Activated naive CD8-positive, alpha-beta T cell treated with anti-CD3 and anti-CD28 coated beads, Interleukin-2, amount 10 ng/mL, durations not matched to agents 7 days and 5 days (primary cell): ENCODE measurements at regions not wholly inside any gene's neighbourhood (a gene's known extent, or its start where the extent isn't known, plus 50 kb on each side); places are given as distances from the start of the nearest gene placed in this dataset.

Experiments
- ATAC-seq: fragments of 150-1000 bp; cut with Tn5 transposase; one replicate; pipeline ENCODE4 v1.10.0; 2021; ENCODE audit warnings: low read depth, moderate library complexity
- POLR2A ChIA-PET: fragments of 350-600 bp; sonication (Branson Sonifier 250); formaldehyde crosslinking; loops from one replicate; lab custom pipeline; 2021; ENCODE audit warnings: antibody characterized with exemption; lab: Charles Lee
- DNase-seq: peaks from one replicate; pipeline ENCODE4 v3.0.0; 2021
- H3K27ac Mint-ChIP-seq: one replicate; pipeline ENCODE4 v1.8.0; 2022; ENCODE audit warnings: mild to moderate bottlenecking, mixed read lengths
- H3K27me3 Mint-ChIP-seq: one replicate; pipeline ENCODE4 v1.8.0; 2022; ENCODE audit warnings: mild to moderate bottlenecking, moderate library complexity, mixed read lengths
- H3K36me3 Mint-ChIP-seq: one replicate; pipeline ENCODE4 v1.8.0; 2021; ENCODE audit warnings: mild to moderate bottlenecking, mixed read lengths
- H3K4me1 Mint-ChIP-seq: one replicate; pipeline ENCODE4 v1.8.0; 2021; ENCODE audit warnings: mixed read lengths
- H3K4me3 Mint-ChIP-seq: one replicate; pipeline ENCODE4 v1.8.0; 2022; ENCODE audit warnings: mild to moderate bottlenecking, moderate library complexity, mixed read lengths
- H3K9me3 Mint-ChIP-seq: one replicate; pipeline ENCODE4 v1.8.0; 2021; ENCODE audit warnings: mixed read lengths

GRCh38 chr10:128420623-128421022, 294.4 kb upstream of the MKI67 start:
- no peak for ATAC-seq
- no peaks in the 10 kb centered on the region for H3K36me3 Mint-ChIP-seq
- H3K27ac Mint-ChIP-seq, result no peak overlapping the region

GRCh38 chr10:128421371-128422160, 295.3 kb upstream of the MKI67 start:
- H3K36me3 Mint-ChIP-seq, result no peaks in the 10 kb centered on the region
- H3K9me3 Mint-ChIP-seq, result no peaks in the 10 kb centered on the region
- POLR2A ChIA-PET, result no interaction called here
- ATAC-seq, result no peak
- H3K27ac Mint-ChIP-seq, result no peak overlapping the region
- H3K4me3 Mint-ChIP-seq, result no peak overlapping the region
- H3K4me1 Mint-ChIP-seq, result no peaks in the 10 kb centered on the region
- DNase-seq, result no peak
- H3K27me3 Mint-ChIP-seq, result no peaks in the 10 kb centered on the region

More at GRCh38 chr10:128420623-128421022, 294.4 kb upstream of the MKI67 start:
- Mint-ChIP-seq H3K4me1 (no peaks in the 10 kb centered on the region), H3K27me3 (no peaks in the 10 kb centered on the region), H3K4me3 (no peak overlapping the region), H3K9me3 (no peaks in the 10 kb centered on the region)
- POLR2A ChIA-PET, result no interaction called here
- no peak for DNase-seq

GRCh38 chr10:128422190-128422589, 296.0 kb upstream of the MKI67 start:
- Mint-ChIP-seq H3K27ac (no peak overlapping the region), H3K9me3 (no peaks in the 10 kb centered on the region), H3K4me3 (no peak overlapping the region), H3K4me1 (no peaks in the 10 kb centered on the region), H3K27me3 (no peaks in the 10 kb centered on the region), H3K36me3 (no peaks in the 10 kb centered on the region)
- POLR2A ChIA-PET, result no interaction called here
- DNase-seq (no peak), ATAC-seq (no peak)

DNA sequence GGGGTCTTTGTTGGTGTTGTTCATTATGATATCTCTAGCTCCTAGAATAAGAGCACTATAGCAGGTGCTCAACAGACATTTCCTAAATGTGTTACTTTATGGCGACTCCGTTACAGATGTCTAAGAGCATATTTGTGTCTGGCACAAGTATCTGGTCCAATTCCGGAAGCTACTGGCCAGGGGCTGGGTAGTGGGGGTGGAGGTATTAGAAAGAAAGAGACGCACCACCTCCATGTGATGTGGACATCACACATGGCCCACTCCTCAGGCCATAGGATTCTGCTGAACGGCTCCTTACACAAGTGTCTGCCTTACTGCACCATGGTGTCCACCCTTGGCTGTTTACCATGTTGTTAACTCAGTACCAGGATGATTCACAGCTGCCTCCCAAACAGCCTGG, 296.8 kb upstream of the MKI67 start:
- Mint-ChIP-seq H3K36me3 (no peaks in the 10 kb centered on the region), H3K4me1 (no peaks in the 10 kb centered on the region), H3K9me3 (no peaks in the 10 kb centered on the region), H3K27ac (no peak overlapping the region), H3K4me3 (no peak overlapping the region), H3K27me3 (no peaks in the 10 kb centered on the region)
- DNase-seq (no peak), ATAC-seq (no peak)
- POLR2A ChIA-PET, result no interaction called here

- no peaks in the 10 kb centered on the region for H3K27me3 Mint-ChIP-seq
- H3K4me3 Mint-ChIP-seq, result no peak overlapping the region
- no peak for DNase-seq
- no peak overlapping the region for H3K27ac Mint-ChIP-seq
- POLR2A ChIA-PET, result no interaction called here
- H3K4me1 Mint-ChIP-seq, result no peaks in the 10 kb centered on the region
- no peak for ATAC-seq
- H3K36me3 Mint-ChIP-seq, result no peaks in the 10 kb centered on the region
- no peaks in the 10 kb centered on the region for H3K9me3 Mint-ChIP-seq
Observed at GRCh38 chr10:128429321-128429720, 303.1 kb upstream of the MKI67 start.

GRCh38 chr10:128429835-128430513, 303.8 kb upstream of the MKI67 start:
- Mint-ChIP-seq H3K27me3 (no peaks in the 10 kb centered on the region), H3K36me3 (no peaks in the 10 kb centered on the region), H3K9me3 (no peaks in the 10 kb centered on the region), H3K4me3 (no peak overlapping the region), H3K4me1 (no peaks in the 10 kb centered on the region), H3K27ac (no peak overlapping the region)
- POLR2A ChIA-PET, result no interaction called here
- DNase-seq (no peak), ATAC-seq (no peak)

DNA sequence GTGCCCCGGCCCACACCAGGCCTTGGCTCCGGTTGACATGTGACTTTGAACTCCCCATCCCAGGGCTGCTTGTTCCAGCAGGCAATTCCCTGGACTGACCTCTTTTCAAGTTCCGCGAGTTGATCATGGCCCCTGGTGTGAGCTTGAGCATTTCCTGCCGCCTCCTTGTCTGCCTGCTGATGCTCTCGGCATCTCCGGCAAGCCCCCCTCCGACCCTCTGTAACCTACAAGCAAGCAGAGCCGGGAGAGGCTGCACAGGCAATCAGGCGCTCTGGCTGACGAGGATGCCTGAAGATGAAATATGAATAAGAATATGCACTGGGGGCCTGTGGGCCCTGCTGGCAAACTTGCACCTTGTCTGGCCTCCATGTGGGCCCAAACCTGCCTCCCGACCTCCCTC, 304.9 kb upstream of the MKI67 start:
- Mint-ChIP-seq H3K4me1 (no peaks in the 10 kb centered on the region), H3K36me3 (no peaks in the 10 kb centered on the region), H3K4me3 (no peak overlapping the region), H3K27me3 (no peaks in the 10 kb centered on the region), H3K27ac (no peak overlapping the region), H3K9me3 (no peaks in the 10 kb centered on the region)
- DNase-seq, result no peak
- ATAC-seq, result no peak
- POLR2A ChIA-PET, result no interaction called here

- no peaks in the 10 kb centered on the region for H3K36me3 Mint-ChIP-seq
- no peaks in the 10 kb centered on the region for H3K4me1 Mint-ChIP-seq
- no peak overlapping the region for H3K4me3 Mint-ChIP-seq
- POLR2A ChIA-PET, result no interaction called here
- no peaks in the 10 kb centered on the region for H3K27me3 Mint-ChIP-seq
- H3K9me3 Mint-ChIP-seq, result no peaks in the 10 kb centered on the region
- no peak overlapping the region for H3K27ac Mint-ChIP-seq
- no peak for DNase-seq
- ATAC-seq, result no peak
Observed at GRCh38 chr10:128431506-128431905, 305.3 kb upstream of the MKI67 start.

DNA sequence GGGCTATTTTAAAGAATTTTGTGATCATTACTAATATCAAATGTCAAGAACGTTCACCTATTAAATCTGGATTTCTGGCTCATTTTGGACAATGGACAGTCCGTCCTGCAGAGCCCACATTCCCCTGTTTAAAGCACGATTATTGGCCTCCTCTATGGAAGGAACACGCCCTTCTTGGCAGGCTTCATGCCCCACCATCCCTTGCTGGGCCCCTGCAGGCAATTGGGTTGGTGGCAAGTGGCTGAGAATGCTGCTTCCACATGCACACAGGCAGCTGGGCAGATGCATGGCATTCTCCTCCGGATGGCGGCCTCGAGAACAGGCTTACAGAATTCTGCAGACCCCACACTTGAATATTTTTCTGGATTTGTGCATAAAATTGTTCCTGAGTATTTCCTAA, 305.8 kb upstream of the MKI67 start:
- DNase-seq (no peak), ATAC-seq (no peak)
- no peaks in the 10 kb centered on the region for H3K9me3 Mint-ChIP-seq
- POLR2A ChIA-PET, result no interaction called here
- no peak overlapping the region for H3K27ac Mint-ChIP-seq
- no peaks in the 10 kb centered on the region for H3K27me3 Mint-ChIP-seq
- H3K36me3 Mint-ChIP-seq, result no peaks in the 10 kb centered on the region
- no peak overlapping the region for H3K4me3 Mint-ChIP-seq
- H3K4me1 Mint-ChIP-seq, result no peaks in the 10 kb centered on the region

- H3K9me3 Mint-ChIP-seq, result no peaks in the 10 kb centered on the region
- H3K27ac Mint-ChIP-seq, result no peak overlapping the region
- H3K4me3 Mint-ChIP-seq, result no peak overlapping the region
- DNase-seq (no peak), ATAC-seq (no peak)
- POLR2A ChIA-PET, result no interaction called here
- H3K27me3 Mint-ChIP-seq, result no peaks in the 10 kb centered on the region
- H3K36me3 Mint-ChIP-seq, result no peaks in the 10 kb centered on the region
- no peaks in the 10 kb centered on the region for H3K4me1 Mint-ChIP-seq
Observed at GRCh38 chr10:128432423-128432822, 306.2 kb upstream of the MKI67 start.

DNA sequence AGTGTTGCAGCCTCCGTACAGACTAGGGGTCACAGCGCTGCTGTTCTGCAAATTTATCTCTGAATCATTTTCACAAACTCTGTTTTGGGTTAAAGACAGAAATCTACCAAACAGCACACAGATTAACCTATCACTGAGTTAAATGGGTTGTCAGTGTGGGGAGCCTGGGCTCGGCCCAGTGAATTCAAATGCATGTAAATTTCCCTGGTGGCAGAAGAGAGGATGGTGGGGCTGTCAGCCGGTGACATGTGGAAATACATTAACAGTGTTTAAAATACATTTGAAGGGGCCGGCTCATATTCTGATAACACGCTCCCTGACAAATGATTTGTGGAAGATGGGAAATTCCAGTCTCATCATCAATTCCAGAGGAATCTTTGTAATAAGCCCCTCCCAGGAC, 309.6 kb upstream of the MKI67 start:
- Mint-ChIP-seq H3K4me1 (no peaks in the 10 kb centered on the region), H3K36me3 (no peaks in the 10 kb centered on the region), H3K9me3 (peaks cover 7% of the 10 kb centered on the region), H3K27ac (no peak overlapping the region), H3K27me3 (no peaks in the 10 kb centered on the region), H3K4me3 (no peak overlapping the region)
- POLR2A ChIA-PET, result no interaction called here
- no peak for DNase-seq
- no peak for ATAC-seq

- Mint-ChIP-seq H3K4me1 (no peaks in the 10 kb centered on the region), H3K9me3 (peaks cover 7% of the 10 kb centered on the region), H3K27ac (no peak overlapping the region), H3K36me3 (no peaks in the 10 kb centered on the region), H3K27me3 (no peaks in the 10 kb centered on the region), H3K4me3 (no peak overlapping the region)
- DNase-seq (no peak), ATAC-seq (no peak)
- POLR2A ChIA-PET, result no interaction called here
Observed at GRCh38 chr10:128437786-128438345, 311.6 kb upstream of the MKI67 start.

- no peaks in the 10 kb centered on the region for H3K27me3 Mint-ChIP-seq
- no peak overlapping the region for H3K27ac Mint-ChIP-seq
- ATAC-seq (no peak), DNase-seq (no peak)
- peaks cover 7% of the 10 kb centered on the region for H3K9me3 Mint-ChIP-seq
- no peaks in the 10 kb centered on the region for H3K4me1 Mint-ChIP-seq
- no peak overlapping the region for H3K4me3 Mint-ChIP-seq
- no peaks in the 10 kb centered on the region for H3K36me3 Mint-ChIP-seq
- POLR2A ChIA-PET, result no interaction called here
Observed at GRCh38 chr10:128438417-128439063, 312.3 kb upstream of the MKI67 start.
